ENCODE measurements at regions not wholly inside any gene's neighbourhood (a gene's known extent, or its start where the extent isn't known, plus 50 kb on each side); places are given as distances from the start of the nearest gene placed in this dataset.

DNA sequence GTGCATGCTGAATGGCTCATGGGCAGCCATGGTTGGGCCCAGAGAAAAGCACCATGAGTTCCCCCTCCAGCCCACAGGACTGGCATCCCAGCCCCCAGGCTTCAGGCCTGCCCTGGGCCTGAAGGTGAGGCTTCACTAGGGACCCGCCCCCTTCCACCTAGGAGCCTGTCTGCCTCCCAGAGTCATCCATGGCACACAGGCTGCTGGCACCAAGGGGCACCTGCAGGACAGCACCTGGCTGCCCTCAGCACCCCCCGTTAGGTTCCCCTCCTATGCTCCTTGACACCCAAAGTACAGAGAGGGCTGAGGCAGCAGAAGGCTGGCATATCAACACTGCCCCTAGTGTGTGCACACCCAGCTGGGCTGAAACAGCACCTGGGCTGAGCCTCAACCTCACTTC, 566.7 kb upstream of the PCDH7 start:
- no peak for DNase-seq (ENCODE audit: low read depth)
- TF ChIP-seq, protein P1, sequence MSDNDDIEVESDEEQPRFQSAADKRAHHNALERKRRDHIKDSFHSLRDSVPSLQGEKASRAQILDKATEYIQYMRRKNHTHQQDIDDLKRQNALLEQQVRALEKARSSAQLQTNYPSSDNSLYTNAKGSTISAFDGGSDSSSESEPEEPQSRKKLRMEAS (IDR thresholded peaks at IDR 0.05; ENCODE audit: low read depth, low read length) = no peak
- TF ChIP-seq, protein P2, sequence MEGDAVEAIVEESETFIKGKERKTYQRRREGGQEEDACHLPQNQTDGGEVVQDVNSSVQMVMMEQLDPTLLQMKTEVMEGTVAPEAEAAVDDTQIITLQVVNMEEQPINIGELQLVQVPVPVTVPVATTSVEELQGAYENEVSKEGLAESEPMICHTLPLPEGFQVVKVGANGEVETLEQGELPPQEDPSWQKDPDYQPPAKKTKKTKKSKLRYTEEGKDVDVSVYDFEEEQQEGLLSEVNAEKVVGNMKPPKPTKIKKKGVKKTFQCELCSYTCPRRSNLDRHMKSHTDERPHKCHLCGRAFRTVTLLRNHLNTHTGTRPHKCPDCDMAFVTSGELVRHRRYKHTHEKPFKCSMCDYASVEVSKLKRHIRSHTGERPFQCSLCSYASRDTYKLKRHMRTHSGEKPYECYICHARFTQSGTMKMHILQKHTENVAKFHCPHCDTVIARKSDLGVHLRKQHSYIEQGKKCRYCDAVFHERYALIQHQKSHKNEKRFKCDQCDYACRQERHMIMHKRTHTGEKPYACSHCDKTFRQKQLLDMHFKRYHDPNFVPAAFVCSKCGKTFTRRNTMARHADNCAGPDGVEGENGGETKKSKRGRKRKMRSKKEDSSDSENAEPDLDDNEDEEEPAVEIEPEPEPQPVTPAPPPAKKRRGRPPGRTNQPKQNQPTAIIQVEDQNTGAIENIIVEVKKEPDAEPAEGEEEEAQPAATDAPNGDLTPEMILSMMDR (IDR thresholded peaks at IDR 0.05; ENCODE audit: low read depth, low read length) = no peak
- TF ChIP-seq POLR2A (IDR thresholded peaks at IDR 0.05; ENCODE audit: extremely low read depth, insufficient read length) = no peak
- no peak for TF ChIP-seq MYC (IDR thresholded peaks at IDR 0.05; ENCODE audit: low read depth, low read length)

DNA sequence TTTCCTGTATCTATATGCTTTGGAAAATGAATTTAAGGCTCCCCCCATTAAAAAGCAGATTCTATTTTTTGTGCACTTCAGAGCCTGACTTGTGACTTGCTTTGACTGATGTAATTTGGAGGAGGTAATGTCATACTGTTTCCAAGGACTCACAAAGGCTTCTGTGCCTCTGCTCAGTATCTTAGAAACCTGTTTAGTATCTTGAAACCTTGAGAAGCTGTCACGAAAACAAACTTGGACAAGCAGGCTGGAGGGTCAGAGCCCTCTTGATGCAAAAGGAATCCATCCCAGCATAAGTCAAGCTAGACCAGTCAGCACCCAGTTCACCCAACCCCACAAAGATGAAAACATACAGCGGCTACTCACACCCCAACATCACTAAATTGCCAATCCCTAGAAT, 560.0 kb upstream of the PCDH7 start:
- H3K4me3 ChIP-seq (ENCODE audit: low read depth, low read length) = no peak overlapping the region
- TF ChIP-seq, protein P1 (IDR thresholded peaks at IDR 0.05; ENCODE audit: low read depth, low read length) = no peak
- TF ChIP-seq, protein P2 (IDR thresholded peaks at IDR 0.05; ENCODE audit: low read depth, low read length) = no peak
- TF ChIP-seq POLR2A (IDR thresholded peaks at IDR 0.05; ENCODE audit: extremely low read depth, insufficient read length) (no peak), MYC (IDR thresholded peaks at IDR 0.05; ENCODE audit: low read depth, low read length) (no peak)
- no peak for DNase-seq (ENCODE audit: low read depth)

More for the DNA sequence above, 566.7 kb upstream of the PCDH7 start:
- no peak overlapping the region for H3K4me3 ChIP-seq (ENCODE audit: low read depth, low read length)

DNA sequence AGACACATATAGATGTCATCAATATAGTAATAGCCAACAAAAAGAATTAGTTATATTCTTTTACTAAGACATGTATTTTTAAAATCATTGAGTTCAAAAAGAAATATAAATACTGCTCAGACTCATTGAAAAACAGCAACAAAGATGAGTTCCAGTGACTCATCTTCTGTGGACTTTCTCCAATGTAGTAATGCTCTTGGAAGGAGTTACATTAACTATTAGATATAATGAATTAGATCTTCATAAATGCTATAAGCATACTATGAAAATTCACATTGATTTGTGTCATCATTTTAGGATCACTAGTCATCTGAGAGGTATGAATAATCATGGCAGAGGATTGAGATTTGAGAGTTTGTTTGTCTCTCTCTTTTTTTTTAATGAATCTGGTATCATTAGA, 547.8 kb upstream of the PCDH7 start:
- TF ChIP-seq POLR2A (IDR thresholded peaks at IDR 0.05; ENCODE audit: extremely low read depth, insufficient read length) (no peak), MYC (IDR thresholded peaks at IDR 0.05; ENCODE audit: low read depth, low read length) (no peak)
- TF ChIP-seq, protein P1 (IDR thresholded peaks at IDR 0.05; ENCODE audit: low read depth, low read length) = no peak
- TF ChIP-seq, protein P2 (IDR thresholded peaks at IDR 0.05; ENCODE audit: low read depth, low read length) = no peak
- no peak overlapping the region for H3K4me3 ChIP-seq (ENCODE audit: low read depth, low read length)
- no peak for DNase-seq (ENCODE audit: low read depth)

DNA sequence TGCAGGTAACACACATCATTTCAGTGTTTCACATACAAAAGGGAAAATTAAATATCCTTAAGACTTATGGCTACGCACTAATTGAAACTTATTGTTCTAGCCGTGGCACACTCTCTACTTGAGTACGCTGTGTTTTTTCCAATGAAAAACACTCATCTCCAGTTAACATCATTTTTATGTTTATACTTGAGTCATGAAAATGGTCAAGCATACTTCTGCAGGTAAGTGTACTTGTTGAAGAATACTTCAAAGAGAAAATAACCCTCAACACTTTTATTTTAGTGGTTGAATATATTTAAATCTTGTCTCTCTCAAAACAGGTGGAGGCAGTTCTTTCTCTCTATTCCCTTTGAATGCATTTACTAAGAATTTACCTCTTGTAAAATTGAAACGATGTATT, 538.7 kb upstream of the PCDH7 start:
- no peak for DNase-seq (ENCODE audit: low read depth)
- TF ChIP-seq POLR2A (IDR thresholded peaks at IDR 0.05; ENCODE audit: extremely low read depth, insufficient read length) (no peak), MYC (IDR thresholded peaks at IDR 0.05; ENCODE audit: low read depth, low read length) (no peak)
- TF ChIP-seq, protein P2 (IDR thresholded peaks at IDR 0.05; ENCODE audit: low read depth, low read length) = no peak
- TF ChIP-seq, protein P1 (IDR thresholded peaks at IDR 0.05; ENCODE audit: low read depth, low read length) = no peak

DNA sequence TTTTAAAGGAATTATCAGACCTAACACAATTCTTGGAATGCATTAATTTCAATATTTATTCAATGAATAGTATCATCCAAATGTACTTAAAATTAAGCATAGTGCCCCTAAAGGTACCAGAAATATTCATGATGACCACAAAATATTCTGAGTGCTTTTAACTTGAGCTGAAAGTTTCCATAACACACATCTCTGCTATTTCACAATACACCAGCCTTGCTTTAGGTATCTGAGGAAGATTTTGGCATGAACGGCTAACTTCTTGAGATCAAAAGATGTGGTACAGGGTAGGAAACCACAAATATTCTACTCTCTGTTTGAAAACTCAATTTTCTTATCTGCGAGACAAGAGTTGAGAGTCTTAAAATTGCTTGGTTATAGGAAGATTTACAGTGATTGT, 538.3 kb upstream of the PCDH7 start:
- no peak for DNase-seq (ENCODE audit: low read depth)
- TF ChIP-seq POLR2A (IDR thresholded peaks at IDR 0.05; ENCODE audit: extremely low read depth, insufficient read length) (no peak), MYC (IDR thresholded peaks at IDR 0.05; ENCODE audit: low read depth, low read length) (no peak)
- TF ChIP-seq, protein P1 (IDR thresholded peaks at IDR 0.05; ENCODE audit: low read depth, low read length) = no peak
- TF ChIP-seq, protein P2 (IDR thresholded peaks at IDR 0.05; ENCODE audit: low read depth, low read length) = no peak
- no peak overlapping the region for H3K4me3 ChIP-seq (ENCODE audit: low read depth, low read length)

More for the DNA sequence above, 538.7 kb upstream of the PCDH7 start:
- H3K4me3 ChIP-seq (ENCODE audit: low read depth, low read length) = no peak overlapping the region
